GM21786 (cell line): ENCODE measurements at regions not wholly inside any gene's neighbourhood (a gene's known extent, or its start where the extent isn't known, plus 50 kb on each side); places are given as distances from the start of the nearest gene placed in this dataset.

Experiments
- ATAC-seq: cut with Tn5 transposase; IDR thresholded peaks from one replicate; pipeline ENCODE4 v1.9.1; 2021; ENCODE audit not compliant: unreplicated experiment

- ATAC-seq = no peak
Measured at GRCh38 chr18:78650926-78651325, 328.7 kb upstream of the SALL3 start.

GRCh38 chr18:78652001-78652545 lies 327.5 kb upstream of the SALL3 start:
- no peak for ATAC-seq

- no peak for ATAC-seq
Measured at GRCh38 chr18:78655921-78656320, 323.7 kb upstream of the SALL3 start.

GRCh38 chr18:78656346-78656925 lies 323.2 kb upstream of the SALL3 start:
- no peak for ATAC-seq

GRCh38 chr18:78658531-78658930 lies 321.1 kb upstream of the SALL3 start:
- ATAC-seq = no peak

- no peak for ATAC-seq
Measured at GRCh38 chr18:78659057-78659456, 320.6 kb upstream of the SALL3 start.

GRCh38 chr18:78659748-78660147 lies 319.9 kb upstream of the SALL3 start:
- no peak for ATAC-seq

- ATAC-seq = no peak
Measured at GRCh38 chr18:78660311-78660710, 319.3 kb upstream of the SALL3 start.

- no peak for ATAC-seq
Measured at GRCh38 chr18:78661316-78661715, 318.3 kb upstream of the SALL3 start.

- no peak for ATAC-seq
Measured at GRCh38 chr18:78662879-78663278, 316.7 kb upstream of the SALL3 start.

- ATAC-seq = no peak
Measured at GRCh38 chr18:78664048-78664447, 315.6 kb upstream of the SALL3 start.

- ATAC-seq = no peak
Measured at GRCh38 chr18:78664848-78665247, 314.8 kb upstream of the SALL3 start.

GRCh38 chr18:78665644-78666043 lies 314.0 kb upstream of the SALL3 start:
- no peak for ATAC-seq

- ATAC-seq = no peak
Measured at GRCh38 chr18:78666666-78667335, 312.8 kb upstream of the SALL3 start.

- no peak for ATAC-seq
Measured at GRCh38 chr18:78670778-78671391, 308.7 kb upstream of the SALL3 start.

- ATAC-seq = no peak
Measured at GRCh38 chr18:78671551-78671950, 308.1 kb upstream of the SALL3 start.

GRCh38 chr18:78672862-78673446 lies 306.7 kb upstream of the SALL3 start:
- no peak for ATAC-seq

GRCh38 chr18:78673516-78674321 lies 305.9 kb upstream of the SALL3 start:
- ATAC-seq = no peak

- no peak for ATAC-seq
Measured at GRCh38 chr18:78675231-78675630, 304.4 kb upstream of the SALL3 start.

GRCh38 chr18:78676622-78677482 lies 302.8 kb upstream of the SALL3 start:
- ATAC-seq = no peak
